8988T (cell line): ENCODE measurements at regions not wholly inside any gene's neighbourhood (a gene's known extent, or its start where the extent isn't known, plus 50 kb on each side); places are given as distances from the start of the nearest gene placed in this dataset.
"Not testable (repeated sequence)": the region's sequence is repeated elsewhere in the genome, so short reads cannot be mapped to it uniquely, and the experiment has no call there.

Source experiments
- DNase-seq: peaks from one replicate; pipeline ENCODE4 v3.0.0; 2011

- no peak for DNase-seq
Measured at GRCh38 chr16:82295290-82296201, 125.5 kb upstream of the MPHOSPH6 start.

DNA sequence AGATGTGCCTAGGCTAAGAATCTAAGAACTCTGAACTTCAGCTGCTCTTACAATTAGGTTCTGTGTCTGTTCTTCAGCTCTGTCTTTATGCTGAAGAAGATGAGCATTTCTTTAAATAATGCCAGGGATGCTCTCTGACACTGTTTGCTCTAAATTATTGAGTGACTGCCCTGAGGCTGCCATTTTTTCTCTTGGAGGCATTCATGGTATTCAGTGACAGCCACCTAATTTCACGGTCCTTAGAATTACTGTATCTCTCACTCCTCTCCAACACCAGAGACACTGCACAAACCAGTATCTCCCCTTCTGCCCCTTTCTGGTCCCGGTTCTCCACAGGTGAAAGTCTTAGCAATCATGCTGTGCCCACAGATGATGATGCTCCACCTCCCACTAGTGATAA, 123.6 kb upstream of the MPHOSPH6 start:
- DNase-seq = no peak

GRCh38 chr16:82287937-82288336, 117.9 kb upstream of the MPHOSPH6 start:
- DNase-seq = no peak

DNA sequence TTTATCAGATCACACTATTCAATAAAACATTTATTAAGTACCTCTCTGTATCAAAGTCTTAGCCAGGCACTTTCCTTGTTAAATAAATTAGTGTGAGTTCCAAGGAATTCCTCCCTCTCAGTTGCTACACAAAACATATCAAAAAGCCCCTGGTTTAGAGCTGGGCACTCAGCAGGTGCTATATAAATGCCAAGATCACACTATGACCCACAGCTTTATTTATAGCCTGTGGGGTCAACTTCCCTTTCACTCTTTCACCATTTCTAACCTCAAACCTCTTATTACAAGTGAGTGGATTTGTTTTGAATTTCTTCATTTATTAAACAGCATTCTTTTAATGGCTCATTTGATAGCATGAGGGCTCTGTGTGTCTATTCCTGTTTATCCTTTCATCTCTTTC, 112.6 kb upstream of the MPHOSPH6 start:
- DNase-seq = no peak

GRCh38 chr16:82281544-82281943, 111.5 kb upstream of the MPHOSPH6 start:
- no peak for DNase-seq

- DNase-seq = no peak
Measured at GRCh38 chr16:82280867-82281266, 110.8 kb upstream of the MPHOSPH6 start.

GRCh38 chr16:82275349-82275748, 105.3 kb upstream of the MPHOSPH6 start:
- not testable (repeated sequence) for DNase-seq

- DNase-seq = no peak
Measured at GRCh38 chr16:82271636-82272035, 101.6 kb upstream of the MPHOSPH6 start.

DNA sequence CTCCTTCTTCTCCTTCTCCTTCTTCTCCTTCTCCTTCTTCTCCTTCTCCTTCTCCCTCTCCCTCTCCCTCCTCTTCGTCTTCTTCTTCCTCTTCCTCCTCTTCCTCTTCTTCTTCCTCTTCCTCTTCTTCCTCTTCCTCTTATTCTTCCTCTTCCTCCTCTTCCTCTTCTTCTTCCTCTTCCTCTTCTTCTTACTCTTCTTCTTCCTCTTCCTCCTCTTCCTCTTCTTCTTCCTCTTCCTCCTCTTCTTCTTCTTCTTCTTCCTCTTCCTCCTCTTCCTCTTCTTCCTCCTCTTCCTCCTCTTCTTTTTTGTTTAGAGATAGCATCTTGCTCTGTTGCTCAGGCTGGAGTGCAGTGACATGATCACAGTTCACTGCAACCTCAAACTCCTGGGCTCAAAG, 97.7 kb upstream of the MPHOSPH6 start:
- not testable (repeated sequence) for DNase-seq

GRCh38 chr16:82265809-82266208, 95.8 kb upstream of the MPHOSPH6 start:
- DNase-seq = no peak

GRCh38 chr16:82264756-82265155, 94.7 kb upstream of the MPHOSPH6 start:
- DNase-seq = no peak

- peak; percentile 46 for DNase-seq
Measured at GRCh38 chr16:82263521-82264143, 93.6 kb upstream of the MPHOSPH6 start.

DNA sequence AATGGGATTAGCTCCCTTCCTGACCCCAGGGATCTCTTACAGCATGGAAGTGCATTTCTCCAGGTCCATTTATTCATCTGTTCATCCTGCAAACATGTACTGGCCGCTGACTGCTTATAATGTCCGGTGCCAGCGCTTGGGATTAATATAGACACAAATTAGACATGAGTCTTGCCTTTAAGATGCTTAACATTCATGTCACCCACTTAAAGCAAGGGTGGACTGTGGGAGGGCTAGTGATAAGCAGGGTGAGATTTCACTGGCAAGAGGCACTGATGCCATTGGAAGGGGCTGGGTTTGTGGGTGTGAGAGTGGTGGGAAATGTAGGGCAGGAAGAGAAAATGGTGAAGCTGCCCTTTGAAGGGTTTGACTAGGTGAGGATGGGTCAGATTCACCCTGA, 92.2 kb upstream of the MPHOSPH6 start:
- no peak for DNase-seq

GRCh38 chr16:82260212-82260795, 90.3 kb upstream of the MPHOSPH6 start:
- no peak for DNase-seq

GRCh38 chr16:82259731-82260130, 89.7 kb upstream of the MPHOSPH6 start:
- DNase-seq = no peak

GRCh38 chr16:82257990-82258389, 88.0 kb upstream of the MPHOSPH6 start:
- no peak for DNase-seq

- no peak for DNase-seq
Measured at GRCh38 chr16:82252582-82252981, 82.6 kb upstream of the MPHOSPH6 start.

- no peak for DNase-seq
Measured at GRCh38 chr16:82248677-82249076, 78.7 kb upstream of the MPHOSPH6 start.

- DNase-seq = no peak
Measured at GRCh38 chr16:82248012-82248656, 78.1 kb upstream of the MPHOSPH6 start.

DNA sequence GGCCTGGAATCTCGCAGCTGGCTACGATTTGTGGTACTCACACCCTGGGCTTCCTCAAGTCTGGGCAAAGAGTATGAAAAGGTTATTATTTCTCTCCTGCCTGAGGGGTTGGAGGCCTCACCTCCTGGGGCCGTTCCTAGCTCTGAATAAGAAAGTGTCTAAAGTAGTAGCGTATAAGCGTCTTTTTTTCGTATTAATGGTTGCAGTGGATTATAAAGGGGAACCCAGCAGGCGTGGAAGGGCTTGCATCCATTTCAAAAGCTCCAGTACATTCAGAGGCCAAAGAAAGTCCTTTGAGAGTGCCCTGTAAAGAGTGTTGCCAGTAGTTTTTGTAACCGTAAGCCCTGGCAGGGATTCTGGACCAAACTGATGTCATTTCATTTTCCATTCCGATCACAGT, 72.2 kb upstream of the MPHOSPH6 start:
- DNase-seq = no peak

DNA sequence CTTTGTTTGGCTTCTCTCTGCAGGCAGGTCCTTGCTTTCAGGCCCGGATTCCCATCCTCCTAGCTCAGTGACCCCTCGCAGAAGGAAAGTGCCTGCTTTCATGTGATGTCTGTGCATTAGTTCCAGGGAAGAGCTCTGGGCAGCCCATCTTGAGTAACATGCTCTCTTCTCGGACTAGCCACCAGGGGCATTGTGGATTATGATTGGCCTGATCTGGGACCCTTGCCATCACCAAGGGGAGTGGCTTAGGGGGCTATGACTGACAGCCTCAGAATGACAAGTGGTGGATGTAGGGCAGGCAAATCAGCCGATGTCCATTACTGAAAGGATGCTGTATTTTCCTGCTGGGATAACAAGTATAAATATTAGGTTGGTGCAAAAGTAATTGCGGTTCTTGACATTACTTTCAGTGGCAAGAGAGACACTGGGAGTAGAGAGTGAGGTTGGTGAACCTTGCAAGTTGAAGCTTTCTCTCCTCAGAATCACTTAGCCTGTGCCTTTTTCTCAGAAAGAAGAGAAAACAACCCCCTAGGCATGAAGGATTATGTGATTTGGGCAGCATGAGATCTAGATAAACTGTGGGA, 71.5 kb upstream of the MPHOSPH6 start:
- DNase-seq = no peak

DNA sequence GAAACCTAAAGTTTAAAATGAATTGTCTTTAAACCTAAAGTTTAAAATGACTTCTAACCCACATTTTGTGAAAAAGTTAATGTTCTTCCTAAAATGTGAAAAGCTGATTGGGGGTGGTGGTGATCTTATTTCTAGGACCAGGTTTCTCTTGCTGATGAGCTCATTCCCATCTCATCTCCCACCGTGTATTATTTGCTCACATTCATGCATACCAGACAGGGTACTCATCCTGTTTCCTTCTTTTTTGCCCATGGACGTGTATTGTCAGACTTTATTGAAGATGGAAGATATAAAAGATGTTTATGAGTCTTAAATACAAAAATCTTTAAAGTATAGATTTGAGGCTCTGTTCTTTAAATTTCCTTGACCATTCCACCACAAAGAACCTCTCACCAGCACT, 70.1 kb upstream of the MPHOSPH6 start:
- no peak for DNase-seq

DNA sequence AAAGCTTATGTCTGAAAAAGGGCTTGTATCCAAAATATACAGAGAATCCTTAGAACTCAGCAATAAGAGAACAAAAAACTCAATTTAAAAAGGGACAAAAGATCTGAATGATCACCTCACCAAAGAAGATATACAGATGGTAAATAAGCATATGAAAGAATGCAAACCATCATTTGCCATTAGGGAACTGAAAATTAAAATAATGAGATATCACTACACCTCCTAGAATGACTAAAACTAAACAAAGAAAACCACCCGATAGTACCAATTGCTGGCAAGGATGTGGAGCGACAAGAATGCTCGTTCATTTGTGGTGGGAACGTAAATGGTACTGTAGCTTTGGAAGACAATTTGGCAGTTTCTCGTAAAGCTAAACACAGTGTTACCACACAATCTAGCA, 66.9 kb upstream of the MPHOSPH6 start:
- DNase-seq = no peak
